ENCODE measurements at regions not wholly inside any gene's neighbourhood (a gene's known extent, or its start where the extent isn't known, plus 50 kb on each side); places are given as distances from the start of the nearest gene placed in this dataset. TPM values are rescaled to one million over a fixed set of nuclear protein-coding genes. Genes with fewer than 3 reads are reported as not detected.

DNA sequence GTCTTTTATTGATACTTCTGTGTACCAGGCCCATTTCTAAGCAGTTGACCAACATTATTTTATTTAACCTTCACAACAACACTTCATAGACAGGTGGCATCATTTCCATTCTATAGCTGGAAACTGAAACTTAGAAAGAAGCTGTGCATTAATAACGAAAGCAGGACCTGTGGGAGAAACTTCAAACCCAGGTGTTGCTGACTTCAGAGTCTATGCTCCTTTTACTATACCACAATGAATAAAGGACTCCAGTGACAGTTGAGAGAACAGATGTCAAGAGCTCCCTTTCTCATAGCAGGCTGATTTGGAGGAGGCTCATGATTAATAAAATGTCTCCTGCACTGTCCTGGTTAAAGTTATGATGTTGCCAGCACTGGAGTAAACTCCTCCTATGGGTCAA is 56.6 kb upstream of the POU3F2 start:
- no peaks in the 10 kb centered on the region for H3K36me3 Mint-ChIP-seq (ENCODE audit: unreplicated experiment)
- no peak overlapping the region for H3K4me3 Mint-ChIP-seq (ENCODE audit: unreplicated experiment)
- H3K27me3 Mint-ChIP-seq (ENCODE audit: unreplicated experiment): no peaks in the 10 kb centered on the region
- no peak for DNase-seq
- no peak overlapping the region for H3K27ac Mint-ChIP-seq (ENCODE audit: unreplicated experiment)
- no peaks in the 10 kb centered on the region for H3K9me3 Mint-ChIP-seq (ENCODE audit: unreplicated experiment)
- no peaks in the 10 kb centered on the region for H3K4me1 Mint-ChIP-seq (ENCODE audit: low read depth, unreplicated experiment)
- TF ChIP-seq, protein P1, sequence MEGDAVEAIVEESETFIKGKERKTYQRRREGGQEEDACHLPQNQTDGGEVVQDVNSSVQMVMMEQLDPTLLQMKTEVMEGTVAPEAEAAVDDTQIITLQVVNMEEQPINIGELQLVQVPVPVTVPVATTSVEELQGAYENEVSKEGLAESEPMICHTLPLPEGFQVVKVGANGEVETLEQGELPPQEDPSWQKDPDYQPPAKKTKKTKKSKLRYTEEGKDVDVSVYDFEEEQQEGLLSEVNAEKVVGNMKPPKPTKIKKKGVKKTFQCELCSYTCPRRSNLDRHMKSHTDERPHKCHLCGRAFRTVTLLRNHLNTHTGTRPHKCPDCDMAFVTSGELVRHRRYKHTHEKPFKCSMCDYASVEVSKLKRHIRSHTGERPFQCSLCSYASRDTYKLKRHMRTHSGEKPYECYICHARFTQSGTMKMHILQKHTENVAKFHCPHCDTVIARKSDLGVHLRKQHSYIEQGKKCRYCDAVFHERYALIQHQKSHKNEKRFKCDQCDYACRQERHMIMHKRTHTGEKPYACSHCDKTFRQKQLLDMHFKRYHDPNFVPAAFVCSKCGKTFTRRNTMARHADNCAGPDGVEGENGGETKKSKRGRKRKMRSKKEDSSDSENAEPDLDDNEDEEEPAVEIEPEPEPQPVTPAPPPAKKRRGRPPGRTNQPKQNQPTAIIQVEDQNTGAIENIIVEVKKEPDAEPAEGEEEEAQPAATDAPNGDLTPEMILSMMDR (IDR thresholded peaks at IDR 0.05; ENCODE audit: partially characterized antibody, unreplicated experiment): no peak

DNA sequence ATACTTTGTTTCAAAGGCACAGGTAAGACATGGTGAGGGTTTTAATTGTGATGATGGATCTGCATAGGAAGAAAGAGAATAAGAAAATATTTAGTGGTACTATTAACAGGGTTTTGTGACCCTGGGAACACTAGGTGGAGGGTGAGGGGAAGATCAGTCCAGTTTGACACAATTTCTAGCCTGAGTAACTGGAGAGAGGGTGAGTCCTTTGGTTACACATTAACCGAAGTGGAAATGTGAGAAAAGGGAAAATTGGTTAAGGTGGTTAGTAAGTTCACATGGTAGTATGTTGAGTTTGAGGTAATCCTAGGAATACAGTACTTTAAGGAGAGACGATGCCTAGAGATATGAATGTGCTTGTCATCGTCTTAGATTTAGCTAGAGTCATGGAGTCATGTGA is 54.8 kb upstream of the POU3F2 start:
- TF ChIP-seq, protein P1 (IDR thresholded peaks at IDR 0.05; ENCODE audit: partially characterized antibody, unreplicated experiment): no peak
- Mint-ChIP-seq H3K9me3 (ENCODE audit: unreplicated experiment) (no peaks in the 10 kb centered on the region), H3K27ac (ENCODE audit: unreplicated experiment) (no peak overlapping the region), H3K4me3 (ENCODE audit: unreplicated experiment) (no peak overlapping the region), H3K27me3 (ENCODE audit: unreplicated experiment) (no peaks in the 10 kb centered on the region), H3K36me3 (ENCODE audit: unreplicated experiment) (no peaks in the 10 kb centered on the region), H3K4me1 (ENCODE audit: low read depth, unreplicated experiment) (peaks cover 2% of the 10 kb centered on the region)
- DNase-seq: no peak

DNA sequence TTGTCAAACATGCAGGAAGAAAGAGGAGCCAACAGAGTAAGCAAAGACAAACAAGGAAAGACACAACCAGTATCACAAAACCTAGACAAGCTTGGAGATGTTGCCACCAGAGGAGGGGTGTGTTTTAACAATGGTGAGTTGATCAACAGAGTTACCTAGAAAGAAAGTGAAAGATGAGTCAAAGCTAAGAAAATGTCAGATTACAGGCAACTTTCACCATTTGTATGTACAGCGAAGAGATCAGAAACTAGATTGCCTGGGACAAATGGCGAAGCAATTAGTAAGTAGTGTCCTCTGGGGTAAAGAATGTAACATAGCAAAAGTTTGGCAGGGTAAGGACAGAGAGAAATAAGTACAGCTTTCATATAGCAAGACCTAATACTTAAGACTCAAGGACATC is 51.6 kb upstream of the POU3F2 start:
- no peaks in the 10 kb centered on the region for H3K36me3 Mint-ChIP-seq (ENCODE audit: unreplicated experiment)
- no peak overlapping the region for H3K4me3 Mint-ChIP-seq (ENCODE audit: unreplicated experiment)
- no peak for DNase-seq
- no peaks in the 10 kb centered on the region for H3K27me3 Mint-ChIP-seq (ENCODE audit: unreplicated experiment)
- TF ChIP-seq, protein P1 (IDR thresholded peaks at IDR 0.05; ENCODE audit: partially characterized antibody, unreplicated experiment): no peak
- H3K4me1 Mint-ChIP-seq (ENCODE audit: low read depth, unreplicated experiment): peaks cover 25% of the 10 kb centered on the region
- no peak overlapping the region for H3K27ac Mint-ChIP-seq (ENCODE audit: unreplicated experiment)
- H3K9me3 Mint-ChIP-seq (ENCODE audit: unreplicated experiment): no peaks in the 10 kb centered on the region

DNA sequence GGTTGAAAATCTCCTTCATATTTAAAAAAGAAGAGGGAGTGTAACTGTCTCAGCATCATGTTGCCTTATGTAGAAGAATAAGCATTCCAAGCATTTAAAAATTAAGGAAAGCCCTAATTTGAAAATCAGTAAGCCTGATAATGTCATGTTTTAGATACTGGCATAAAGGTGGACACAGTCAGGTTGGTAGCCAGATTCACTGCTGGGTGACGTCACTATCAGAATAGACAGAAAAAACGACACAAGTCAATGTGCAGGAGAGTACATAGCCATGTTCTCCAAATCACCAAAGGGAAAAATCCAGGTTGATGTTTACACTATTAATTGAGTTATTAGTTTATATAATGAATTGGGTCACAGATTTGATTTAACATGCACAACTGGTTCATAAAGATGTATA is 50.8 kb upstream of the POU3F2 start:
- Mint-ChIP-seq H3K9me3 (ENCODE audit: unreplicated experiment) (no peaks in the 10 kb centered on the region), H3K4me1 (ENCODE audit: low read depth, unreplicated experiment) (peaks cover 33% of the 10 kb centered on the region), H3K4me3 (ENCODE audit: unreplicated experiment) (no peak overlapping the region), H3K36me3 (ENCODE audit: unreplicated experiment) (no peaks in the 10 kb centered on the region), H3K27ac (ENCODE audit: unreplicated experiment) (no peak overlapping the region), H3K27me3 (ENCODE audit: unreplicated experiment) (no peaks in the 10 kb centered on the region)
- TF ChIP-seq, protein P1 (IDR thresholded peaks at IDR 0.05; ENCODE audit: partially characterized antibody, unreplicated experiment): no peak
- DNase-seq: no peak

Small RNAs in the stretch of these regions (microRNA-seq; reads per million reads assigned to microRNA genes)
- gene MIR2113 (ENCODE audit: unreplicated experiment): not detected

Data from glutamatergic neuron (in vitro differentiated cells).